Left ventricle myocardium inferior (tissue), 1 donor: ENCODE measurements at regions not wholly inside any gene's neighbourhood (a gene's known extent, or its start where the extent isn't known, plus 50 kb on each side); places are given as distances from the start of the nearest gene placed in this dataset.

Experiments
- DNase-seq: peaks from one replicate; pipeline ENCODE4 v3.0.0-alpha.2; 2020
- H3K27ac ChIP-seq: fragments of 200-600 bp; replicated peaks from 2 replicates; pipeline ENCODE4 v1.8.0; 2021
- H3K27me3 ChIP-seq: fragments of 200-600 bp; 2 replicates; pipeline ENCODE4 v1.8.0; 2021; ENCODE audit warnings: low read depth
- H3K36me3 ChIP-seq: fragments of 200-600 bp; 2 replicates; pipeline ENCODE4 v1.8.0; 2021
- H3K4me1 ChIP-seq: fragments of 200-600 bp; 2 replicates; pipeline ENCODE4 v1.8.0; 2021
- H3K4me3 ChIP-seq: fragments of 200-600 bp; 2 replicates; pipeline ENCODE4 v1.8.0; 2021; ENCODE audit warnings: mild to moderate bottlenecking, moderate library complexity
- H3K9me3 ChIP-seq: fragments of 200-600 bp; replicated peaks from 2 replicates; pipeline ENCODE4 v1.8.0; 2021
- CTCF ChIP-seq: fragments of 200-600 bp; IDR thresholded peaks from 2 replicates; pipeline ENCODE4 v1.8.0; 2021; ENCODE audit warnings: antibody characterized with exemption, mild to moderate bottlenecking, borderline replicate concordance
- intact Hi-C: fragments of 100-400 bp; cut with micrococcal nuclease; formaldehyde crosslinking; loops from one replicate; pipeline ENCODE4 v1.11.0; 2022
- donor health status: DM: no; HTN: yes; CAD: no; lungs with severe emphysema.

GRCh38 chr5:21094619-21095018 lies 1106.6 kb upstream of the CDH18 start:
- Histone ChIP-seq H3K36me3 (no peaks in the 10 kb centered on the region), H3K4me1 (no peaks in the 10 kb centered on the region)

GRCh38 chr5:21087766-21088165 lies 1099.8 kb upstream of the CDH18 start:
- Histone ChIP-seq H3K27ac (no peak overlapping the region), H3K4me1 (no peaks in the 10 kb centered on the region), H3K4me3 (no peak overlapping the region), H3K9me3 (peaks cover 12% of the 10 kb centered on the region), H3K27me3 (no peaks in the 10 kb centered on the region), H3K36me3 (no peaks in the 10 kb centered on the region)
- DNase-seq, result no peak
- TF ChIP-seq CTCF, result no peak
- intact Hi-C loops, result no loop called here

More at GRCh38 chr5:21094619-21095018, 1106.6 kb upstream of the CDH18 start:
- no peaks in the 10 kb centered on the region for H3K27me3 ChIP-seq
- no peak overlapping the region for H3K4me3 ChIP-seq
- DNase-seq, result no peak
- H3K9me3 ChIP-seq, result no peaks in the 10 kb centered on the region
- intact Hi-C loops, result no loop called here
- no peak for TF ChIP-seq CTCF
- H3K27ac ChIP-seq, result no peak overlapping the region

- TF ChIP-seq CTCF, result no peak
- H3K4me1 ChIP-seq, result no peaks in the 10 kb centered on the region
- no peaks in the 10 kb centered on the region for H3K36me3 ChIP-seq
- intact Hi-C loops, result no loop called here
- peaks cover 22% of the 10 kb centered on the region for H3K9me3 ChIP-seq
- H3K27me3 ChIP-seq, result no peaks in the 10 kb centered on the region
- H3K4me3 ChIP-seq, result no peak overlapping the region
- no peak overlapping the region for H3K27ac ChIP-seq
- DNase-seq, result no peak
Observed at GRCh38 chr5:21085791-21086190, 1097.8 kb upstream of the CDH18 start.

- no peaks in the 10 kb centered on the region for H3K9me3 ChIP-seq
- intact Hi-C loops, result no loop called here
- H3K36me3 ChIP-seq, result no peaks in the 10 kb centered on the region
- no peak overlapping the region for H3K27ac ChIP-seq
- DNase-seq, result no peak
- H3K27me3 ChIP-seq, result no peaks in the 10 kb centered on the region
- no peaks in the 10 kb centered on the region for H3K4me1 ChIP-seq
- no peak for TF ChIP-seq CTCF
- no peak overlapping the region for H3K4me3 ChIP-seq
Observed at GRCh38 chr5:21071986-21072385, 1084.0 kb upstream of the CDH18 start.

- Histone ChIP-seq H3K9me3 (no peaks in the 10 kb centered on the region), H3K4me1 (no peaks in the 10 kb centered on the region), H3K4me3 (no peak overlapping the region), H3K27me3 (no peaks in the 10 kb centered on the region), H3K36me3 (no peaks in the 10 kb centered on the region), H3K27ac (no peak overlapping the region)
- DNase-seq, result no peak
- intact Hi-C loops, result no loop called here
- no peak for TF ChIP-seq CTCF
Observed at GRCh38 chr5:21071421-21071820, 1083.4 kb upstream of the CDH18 start.

- intact Hi-C loops, result no loop called here
- Histone ChIP-seq H3K27ac (no peak overlapping the region), H3K36me3 (no peaks in the 10 kb centered on the region), H3K27me3 (no peaks in the 10 kb centered on the region), H3K9me3 (no peaks in the 10 kb centered on the region), H3K4me1 (no peaks in the 10 kb centered on the region), H3K4me3 (no peak overlapping the region)
- no peak for DNase-seq
- no peak for TF ChIP-seq CTCF
Observed at GRCh38 chr5:21070858-21071257, 1082.9 kb upstream of the CDH18 start.
